ENCODE measurements at regions not wholly inside any gene's neighbourhood (a gene's known extent, or its start where the extent isn't known, plus 50 kb on each side); places are given as distances from the start of the nearest gene placed in this dataset.

GRCh38 chrX:147183161-147183560 lies 368.6 kb upstream of the CXorf51A start:
- Histone ChIP-seq H3K79me2 (ENCODE audit: insufficient read depth, low read length) (no peaks in the 10 kb centered on the region), H3K4ac (ENCODE audit: low read depth, low read length) (no peak overlapping the region)

More at GRCh38 chrX:147183161-147183560, 368.6 kb upstream of the CXorf51A start:
- no peak overlapping the region for H3K27ac ChIP-seq (ENCODE audit: insufficient read length, low read depth, low read length)
- H3K79me1 ChIP-seq (ENCODE audit: insufficient read depth, low read depth, low read length, poor library complexity, severe bottlenecking) = no peaks in the 10 kb centered on the region
- H2BK15ac ChIP-seq (ENCODE audit: low read depth, low read length) = no peak overlapping the region
- H3K4me1 ChIP-seq (ENCODE audit: insufficient read depth, low read length) = no peaks in the 10 kb centered on the region
- Mint-ChIP-seq H3K4me1 (no peaks in the 10 kb centered on the region), H3K27me3 (ENCODE audit: low read depth) (peaks cover 4% of the 10 kb centered on the region; the same call in 1 of the 2 replicates), H3K4me3 (no peak overlapping the region), H3K27ac (no peak overlapping the region), H3K36me3 (ENCODE audit: insufficient read depth in 1 of 3, low read depth in 3 of 3) (peaks cover 0 to 5% (median 4%) of the 10 kb centered on the region in 3 experiments; a peak in 3 of 7 replicates), H3K9me3 (peaks cover 47 to 51% of the 10 kb centered on the region in 2 experiments)
- no peak for DNase-seq
- H3K27me3 ChIP-seq (ENCODE audit: insufficient read depth, low read length) = no peaks in the 10 kb centered on the region
- no peak overlapping the region for H2BK12ac ChIP-seq (ENCODE audit: insufficient read length, low read depth, low read length)
- no peak overlapping the region for H4K5ac ChIP-seq (ENCODE audit: insufficient read length, low read depth, low read length)
- H2BK120ac ChIP-seq (ENCODE audit: low read depth, low read length, poor library complexity, severe bottlenecking) = no peak overlapping the region
- no peak overlapping the region for H4K8ac ChIP-seq (replicated peaks; ENCODE audit: insufficient read length, low read depth, low read length)
- no peak overlapping the region for H4K91ac ChIP-seq (ENCODE audit: insufficient read length, low read depth, low read length)
- no peak overlapping the region for H3K18ac ChIP-seq (ENCODE audit: insufficient read length, low read depth, low read length)
- H3K9me3 ChIP-seq (ENCODE audit: control insufficient read depth, low read depth, low read length) = peaks cover 37% of the 10 kb centered on the region
- no peaks in the 10 kb centered on the region for H4K20me1 ChIP-seq (ENCODE audit: control insufficient read depth, insufficient read depth, insufficient read length)
- no peak overlapping the region for H3K14ac ChIP-seq (ENCODE audit: insufficient read depth, low read length)
- WGBS (ENCODE audit: extremely low coverage, insufficient read length, low lambda C conversion rate) = no CpG with 5 or more reads among the region's 7 CpGs
- no peak overlapping the region for H3K56ac ChIP-seq (ENCODE audit: insufficient read length, low read depth, low read length)
- TF ChIP-seq CTCF (conservative IDR thresholded peaks at IDR 0.05) = no peak
- H3K23me2 ChIP-seq (ENCODE audit: insufficient read length, low read depth, low read length, poor library complexity, severe bottlenecking) = no peaks in the 10 kb centered on the region
- no peak overlapping the region for H3K23ac ChIP-seq (ENCODE audit: insufficient read length, low read depth, low read length)
- H3K9ac ChIP-seq (ENCODE audit: extremely low read depth, insufficient read length, low read length) = no peak overlapping the region
- H3K4me2 ChIP-seq (ENCODE audit: insufficient read depth, insufficient read length, low read length) = no peak overlapping the region
- H2BK5ac ChIP-seq (ENCODE audit: insufficient read length, low read length) = no peak overlapping the region
- no peak overlapping the region for H3T11ph ChIP-seq (ENCODE audit: low read length)
- H2AFZ ChIP-seq (ENCODE audit: low read length) = no peak overlapping the region
- no peak overlapping the region for H2BK20ac ChIP-seq (ENCODE audit: low read depth, low read length, poor library complexity, severe bottlenecking)
- no peak overlapping the region for H2AK5ac ChIP-seq (ENCODE audit: insufficient read length, low read length)

All from H9 (cell line).